ENCODE measurements at regions not wholly inside any gene's neighbourhood (a gene's known extent, or its start where the extent isn't known, plus 50 kb on each side); places are given as distances from the start of the nearest gene placed in this dataset.

DNA sequence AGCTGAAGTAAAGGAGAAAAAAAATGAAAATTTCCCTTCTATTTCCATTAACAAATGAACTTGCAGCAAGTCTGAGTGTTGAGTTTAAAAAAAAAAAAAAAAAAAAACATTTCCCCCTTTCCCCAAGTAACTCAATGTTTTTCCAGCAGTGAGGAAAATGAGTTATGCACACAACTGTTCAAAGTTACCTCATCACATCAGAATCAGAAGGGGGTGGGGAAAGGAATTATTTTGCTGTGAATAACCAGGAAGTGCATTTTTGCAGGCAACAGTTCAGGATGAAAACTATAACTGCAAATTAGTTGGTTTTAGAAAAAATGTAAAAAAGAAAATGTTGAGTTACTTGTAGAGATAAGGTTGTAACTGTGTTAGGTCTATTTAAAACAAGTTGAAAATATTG is 568.9 kb upstream of the CITED2 start:
- Histone ChIP-seq H3K27ac (no peak overlapping the region), H3K79me2 (ENCODE audit: low read depth) (no peaks in the 10 kb centered on the region), H3K27me3 (ENCODE audit: insufficient read depth, low read depth) (no peaks in the 10 kb centered on the region), H4K20me1 (ENCODE audit: insufficient read depth) (no peaks in the 10 kb centered on the region), H3K4me1 (replicated peaks; ENCODE audit: insufficient read depth) (peaks cover 14% of the 10 kb centered on the region), H3K9me3 (ENCODE audit: insufficient read depth, low read depth) (0 out of 2 replicates have a peak, but pooled peaks cover 6% of the 10 kb centered on the region), H3K4me2 (peak overlapping the region; percentile 23), H2AFZ (no peak overlapping the region), H3K9me2 (ENCODE audit: insufficient read depth) (no peaks in the 10 kb centered on the region), H3K4me3 (no peak overlapping the region), H3K36me3 (ENCODE audit: low read depth) (no peaks in the 10 kb centered on the region; the same call in 1 of the 2 replicates), H3F3A (ENCODE audit: insufficient read depth, low read depth) (no peaks in the 10 kb centered on the region)
- no TSS peak for BruUV-seq (replicated peaks)
- TF ChIP-seq EZH2 (IDR thresholded peaks at IDR 0.05; ENCODE audit: low read depth), result no peak
- TF ChIP-seq, protein P1, sequence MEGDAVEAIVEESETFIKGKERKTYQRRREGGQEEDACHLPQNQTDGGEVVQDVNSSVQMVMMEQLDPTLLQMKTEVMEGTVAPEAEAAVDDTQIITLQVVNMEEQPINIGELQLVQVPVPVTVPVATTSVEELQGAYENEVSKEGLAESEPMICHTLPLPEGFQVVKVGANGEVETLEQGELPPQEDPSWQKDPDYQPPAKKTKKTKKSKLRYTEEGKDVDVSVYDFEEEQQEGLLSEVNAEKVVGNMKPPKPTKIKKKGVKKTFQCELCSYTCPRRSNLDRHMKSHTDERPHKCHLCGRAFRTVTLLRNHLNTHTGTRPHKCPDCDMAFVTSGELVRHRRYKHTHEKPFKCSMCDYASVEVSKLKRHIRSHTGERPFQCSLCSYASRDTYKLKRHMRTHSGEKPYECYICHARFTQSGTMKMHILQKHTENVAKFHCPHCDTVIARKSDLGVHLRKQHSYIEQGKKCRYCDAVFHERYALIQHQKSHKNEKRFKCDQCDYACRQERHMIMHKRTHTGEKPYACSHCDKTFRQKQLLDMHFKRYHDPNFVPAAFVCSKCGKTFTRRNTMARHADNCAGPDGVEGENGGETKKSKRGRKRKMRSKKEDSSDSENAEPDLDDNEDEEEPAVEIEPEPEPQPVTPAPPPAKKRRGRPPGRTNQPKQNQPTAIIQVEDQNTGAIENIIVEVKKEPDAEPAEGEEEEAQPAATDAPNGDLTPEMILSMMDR (conservative IDR thresholded peaks at IDR 0.05), result no peak
- intact Hi-C loops (cut with micrococcal nuclease; ENCODE audit: unreplicated experiment), result no loop called here
- POLR2A ChIA-PET (ENCODE audit: unreplicated experiment), result no interaction called here
- peak in 1 of 2 experiments; percentile 59 for DNase-seq
- CTCF ChIA-PET, result no interaction called here

GRCh38 chr6:139942331-139942730 is 567.9 kb upstream of the CITED2 start:
- Histone ChIP-seq H3K79me2 (ENCODE audit: low read depth) (no peaks in the 10 kb centered on the region), H3K9me2 (ENCODE audit: insufficient read depth) (no peaks in the 10 kb centered on the region), H3F3A (ENCODE audit: insufficient read depth, low read depth) (no peaks in the 10 kb centered on the region), H3K36me3 (ENCODE audit: low read depth) (no peaks in the 10 kb centered on the region; the same call in 1 of the 2 replicates), H3K9me3 (ENCODE audit: insufficient read depth, low read depth) (0 out of 2 replicates have a peak, but pooled peaks cover 6% of the 10 kb centered on the region), H4K20me1 (ENCODE audit: insufficient read depth) (no peaks in the 10 kb centered on the region), H3K27me3 (ENCODE audit: insufficient read depth, low read depth) (no peaks in the 10 kb centered on the region), H3K4me3 (no peak overlapping the region), H3K27ac (no peak overlapping the region), H3K4me1 (replicated peaks; ENCODE audit: insufficient read depth) (peaks cover 14% of the 10 kb centered on the region), H3K4me2 (no peak overlapping the region), H2AFZ (0 out of 2 replicates have a peak overlapping the region, but pooled peaks have one; percentile 10)
- ChIA-PET POLR2A (ENCODE audit: unreplicated experiment) (no interaction called here), CTCF (no interaction called here)
- intact Hi-C loops (cut with micrococcal nuclease; ENCODE audit: unreplicated experiment), result no loop called here
- no peak for TF ChIP-seq EZH2 (IDR thresholded peaks at IDR 0.05; ENCODE audit: low read depth)
- TF ChIP-seq, protein P1 (conservative IDR thresholded peaks at IDR 0.05), result no peak
- DNase-seq, result no peak
- no TSS peak for BruUV-seq (replicated peaks)

- no peak overlapping the region for H3K4me3 ChIP-seq
- BruUV-seq (replicated peaks), result no TSS peak
- H3K4me2 ChIP-seq, result no peak overlapping the region
- ChIA-PET CTCF (no interaction called here), POLR2A (ENCODE audit: unreplicated experiment) (no interaction called here)
- H3K36me3 ChIP-seq (ENCODE audit: low read depth), result no peaks in the 10 kb centered on the region; the same call in 1 of the 2 replicates
- H2AFZ ChIP-seq, result peak overlapping the region; percentile 10; the same call in 1 of the 2 replicates
- no peaks in the 10 kb centered on the region for H3K79me2 ChIP-seq (ENCODE audit: low read depth)
- intact Hi-C loops (cut with micrococcal nuclease; ENCODE audit: unreplicated experiment), result no loop called here
- no peaks in the 10 kb centered on the region for H3K27me3 ChIP-seq (ENCODE audit: insufficient read depth, low read depth)
- no peak for DNase-seq
- no peaks in the 10 kb centered on the region for H3K9me2 ChIP-seq (ENCODE audit: insufficient read depth)
- no peak for TF ChIP-seq EZH2 (IDR thresholded peaks at IDR 0.05; ENCODE audit: low read depth)
- TF ChIP-seq, protein P1 (conservative IDR thresholded peaks at IDR 0.05), result no peak
- H3K27ac ChIP-seq, result no peak overlapping the region
- peaks cover 14% of the 10 kb centered on the region for H3K4me1 ChIP-seq (replicated peaks; ENCODE audit: insufficient read depth)
- H4K20me1 ChIP-seq (ENCODE audit: insufficient read depth), result no peaks in the 10 kb centered on the region
- H3F3A ChIP-seq (ENCODE audit: insufficient read depth, low read depth), result no peaks in the 10 kb centered on the region
- H3K9me3 ChIP-seq (ENCODE audit: insufficient read depth, low read depth), result 0 out of 2 replicates have a peak, but pooled peaks cover 6% of the 10 kb centered on the region
These were observed 567.4 kb upstream of the CITED2 start for GRCh38 chr6:139941826-139942225.

All from PC-9 (cell line).